Aorta (tissue), 5 donors: ENCODE measurements at regions not wholly inside any gene's neighbourhood (a gene's known extent, or its start where the extent isn't known, plus 50 kb on each side); places are given as distances from the start of the nearest gene placed in this dataset.

Source experiments
- ATAC-seq: fragments of 200-7000 bp; cut with Tn5 transposase; one replicate; pipeline ENCODE4 v1.9.1; 2022; ENCODE audit warnings: moderate library complexity; ENCODE audit not compliant: low FRiP score
- DNase-seq, 2 donors: peaks; one replicate each; pipeline ENCODE4 v3.0.0-alpha.2; 2020
- H3K27ac ChIP-seq, 2 donors: one replicate each; pipeline ENCODE4 v1.5.1; 2013; ENCODE audit warnings: low read length in 2 of 2, mild to moderate bottlenecking in 2 of 2, moderate library complexity in 2 of 2, control low read depth in 1 of 2, inconsistent platforms in 1 of 2, low read depth in 1 of 2
- H3K27me3 ChIP-seq, 2 donors: one replicate each; pipeline ENCODE4 v1.6.1; 2013; ENCODE audit warnings: control low read depth in 1 of 2, low read length in 1 of 2, mild to moderate bottlenecking in 1 of 2, moderate library complexity in 1 of 2; ENCODE audit not compliant: insufficient read depth in 2 of 2, control insufficient read depth in 1 of 2
- H3K36me3 ChIP-seq, 2 donors: one replicate each; pipeline ENCODE4 v1.6.1; 2013; ENCODE audit warnings: control low read depth in 1 of 2, low read length in 1 of 2, mild to moderate bottlenecking in 1 of 2; ENCODE audit not compliant: insufficient read depth in 2 of 2, control insufficient read depth in 1 of 2
- H3K4me1 ChIP-seq, 2 donors: one replicate each; pipeline ENCODE4 v1.6.1; 2013; ENCODE audit warnings: low read length in 2 of 2, control low read depth in 1 of 2, mild to moderate bottlenecking in 1 of 2, moderate library complexity in 1 of 2; ENCODE audit not compliant: insufficient read depth in 2 of 2, control insufficient read depth in 1 of 2
- H3K4me3 ChIP-seq, 2 donors: one replicate each; pipeline ENCODE4 v1.5.1; 2013; ENCODE audit warnings: low read length in 2 of 2, control low read depth in 1 of 2, mild to moderate bottlenecking in 1 of 2
- H3K9me3 ChIP-seq: one replicate; pipeline ENCODE4 v1.6.1; 2013; ENCODE audit warnings: mild to moderate bottlenecking, low read length; ENCODE audit not compliant: control insufficient read depth
- WGBS, 2 donors: extraction: QIAGEN DNeasy Blood & Tissue Kit; methylation state at CpG; one replicate each; pipeline ENCODE4 v1.1.7; 2013; 5-methylcytosine and 5-hydroxymethylcytosine counted together
- intact Hi-C, 2 donors: fragments of 100-400 bp; cut with DNase I; formaldehyde crosslinking; loops; one replicate each; pipeline versions ENCODE4 v1.14.2 to v1.15.0; 2022
- donor health status: healthy with polysubstance abuse.
- donor health status: Bipolar disorder and iron deficiency.
- donor health status: DM: no; HTN: no; CAD: no.
- donor health status: DM: no; HTN: no; CAD: no.
- donor health status: DM: yes; HTN: yes; CAD: no.

DNA sequence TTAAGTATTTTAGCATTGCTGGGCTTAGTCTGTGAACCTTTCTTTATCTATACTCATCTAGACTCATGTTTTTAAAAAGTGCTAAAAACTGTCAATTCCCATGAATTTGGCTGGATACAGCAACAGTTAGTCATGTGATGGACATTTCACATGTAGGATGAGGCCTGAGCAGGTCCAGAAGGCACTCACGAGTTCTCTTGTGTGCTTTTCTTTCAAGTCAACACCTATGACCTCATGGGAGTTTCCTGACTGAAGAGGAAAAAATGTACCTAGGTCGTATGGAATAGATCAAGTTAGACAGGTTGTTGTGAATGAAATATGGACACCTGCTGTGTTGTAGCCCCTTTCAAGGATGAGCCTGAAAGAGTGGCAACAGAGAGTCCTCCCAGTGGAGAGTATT, 394.2 kb downstream of the DUSP10 start:
- no peak overlapping the region for H3K27ac ChIP-seq
- no peak overlapping the region for H3K4me3 ChIP-seq
- ATAC-seq (no peak), DNase-seq (no peak)
- H3K27me3 ChIP-seq: no peaks in the 10 kb centered on the region
- H3K9me3 ChIP-seq: no peaks in the 10 kb centered on the region
- intact Hi-C loops: no loop called here
- H3K36me3 ChIP-seq: no peaks in the 10 kb centered on the region
- H3K4me1 ChIP-seq: no peaks in the 10 kb centered on the region
- WGBS, 2 donors: 42 to 64% methylated on average over 2 of the region's 2 CpGs

DNA sequence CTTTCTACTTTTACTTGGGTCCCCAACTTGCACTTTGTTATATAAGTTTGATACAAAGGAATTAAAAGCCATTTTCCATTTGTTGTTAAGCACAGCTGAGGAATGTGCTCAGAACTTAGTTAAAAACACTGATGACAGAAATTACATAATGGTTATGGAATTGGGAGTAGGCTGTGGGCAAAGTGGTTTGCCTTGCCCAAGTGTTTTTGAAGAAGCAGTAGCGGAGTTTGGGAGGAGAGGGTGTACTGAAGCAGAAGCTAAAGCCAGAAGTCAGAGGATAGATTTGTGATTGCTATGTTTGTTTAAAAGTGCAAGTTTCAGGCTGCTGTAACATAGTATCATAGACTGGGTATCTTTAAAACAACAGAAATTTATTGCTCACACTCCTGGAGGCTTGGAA, 391.8 kb downstream of the DUSP10 start:
- 68 to 76% methylated on average over 1 of the region's 1 CpG for WGBS, 2 donors
- DNase-seq (no peak), ATAC-seq (no peak)
- Histone ChIP-seq H3K4me3 (no peak overlapping the region), H3K9me3 (no peaks in the 10 kb centered on the region), H3K27me3 (no peaks in the 10 kb centered on the region), H3K36me3 (no peaks in the 10 kb centered on the region), H3K4me1 (no peaks in the 10 kb centered on the region), H3K27ac (no peak overlapping the region)
- intact Hi-C loops: no loop called here

DNA sequence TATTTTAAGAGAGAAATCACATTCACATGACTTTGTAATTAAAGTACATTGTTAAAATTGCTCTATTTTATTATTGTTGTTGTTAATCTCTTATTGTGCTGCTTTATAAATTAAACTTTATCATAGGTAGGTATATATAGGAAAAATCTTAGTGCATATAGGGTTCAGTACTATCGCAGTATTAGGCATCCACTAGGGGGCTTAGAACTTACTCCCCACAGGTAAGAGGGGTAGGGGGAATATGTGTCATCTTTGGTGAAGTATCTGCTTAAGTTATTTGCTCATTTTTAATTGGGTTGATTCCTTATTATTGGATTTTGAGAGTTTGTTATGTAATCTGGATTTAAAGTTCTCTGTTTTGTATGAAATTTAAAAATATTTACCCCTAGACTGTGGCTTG, 385.2 kb downstream of the DUSP10 start:
- H3K4me3 ChIP-seq: no peak overlapping the region
- no peak for DNase-seq
- H3K4me1 ChIP-seq: no peaks in the 10 kb centered on the region
- intact Hi-C loops: no loop called here
- no peaks in the 10 kb centered on the region for H3K27me3 ChIP-seq
- no peaks in the 10 kb centered on the region for H3K36me3 ChIP-seq
- 83 to 95% methylated on average over 1 of the region's 1 CpG for WGBS, 2 donors
- H3K9me3 ChIP-seq: no peaks in the 10 kb centered on the region
- no peak for ATAC-seq
- no peak overlapping the region for H3K27ac ChIP-seq

DNA sequence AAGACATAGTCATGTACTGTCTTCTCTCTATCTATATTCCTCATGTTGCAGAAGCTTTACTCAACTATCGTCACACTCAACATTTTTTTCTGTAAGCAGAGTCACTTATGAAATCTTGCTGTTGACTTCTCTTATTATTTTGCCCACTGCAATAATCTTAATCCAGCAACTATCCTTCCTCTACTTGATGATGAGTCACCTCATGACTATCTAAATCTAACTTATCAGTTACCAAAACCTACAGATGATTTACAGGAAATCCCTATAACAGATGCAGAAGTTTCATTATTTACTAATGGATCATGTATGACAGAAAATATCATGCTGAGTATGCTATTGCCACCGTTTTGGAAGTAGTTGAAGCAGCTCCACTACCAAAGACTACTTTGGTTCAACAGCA, 378.9 kb downstream of the DUSP10 start:
- WGBS, 2 donors: 78 to 82% methylated on average over 2 of the region's 2 CpGs
- Histone ChIP-seq H3K36me3 (no peaks in the 10 kb centered on the region), H3K4me1 (no peaks in the 10 kb centered on the region), H3K27ac (no peak overlapping the region), H3K9me3 (no peaks in the 10 kb centered on the region), H3K27me3 (no peaks in the 10 kb centered on the region), H3K4me3 (no peak overlapping the region)
- intact Hi-C loops: no loop called here
- no peak for DNase-seq
- ATAC-seq: no peak

DNA sequence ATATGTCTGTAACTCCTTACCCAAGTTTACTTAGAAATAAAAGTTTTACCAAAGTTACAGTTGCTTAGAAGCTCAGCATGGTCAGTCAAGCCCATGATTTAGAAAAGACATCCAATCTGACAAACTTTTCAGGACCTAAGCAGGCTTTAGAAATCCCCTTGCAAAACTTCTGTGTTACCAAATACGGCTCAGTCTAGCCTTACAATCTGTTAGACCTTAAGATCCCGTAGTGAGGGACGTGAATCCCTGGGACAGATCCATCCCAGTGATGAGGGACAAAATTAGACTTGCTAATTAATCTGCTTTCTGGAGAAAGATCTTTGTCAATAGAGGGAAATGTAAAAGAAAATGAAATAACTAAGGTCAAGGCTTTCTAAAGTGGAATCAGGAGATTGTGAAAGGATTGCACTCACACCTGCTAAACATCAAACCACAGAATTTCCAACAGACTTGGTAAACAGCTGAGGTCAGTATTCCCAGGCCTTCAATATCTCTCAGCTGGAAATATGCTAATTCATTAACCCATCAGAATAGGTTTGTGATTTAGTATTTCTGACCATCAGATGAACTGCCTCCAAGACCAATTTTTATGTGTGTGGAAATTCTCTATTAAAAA, 375.3 kb downstream of the DUSP10 start:
- H3K27ac ChIP-seq: no peak overlapping the region
- no peaks in the 10 kb centered on the region for H3K4me1 ChIP-seq
- H3K4me3 ChIP-seq: no peak overlapping the region
- intact Hi-C loops: no loop called here
- 58 to 71% methylated on average over 3 of the region's 3 CpGs for WGBS, 2 donors
- DNase-seq: no peak
- no peaks in the 10 kb centered on the region for H3K36me3 ChIP-seq
- no peak for ATAC-seq
- H3K27me3 ChIP-seq: no peaks in the 10 kb centered on the region
- no peaks in the 10 kb centered on the region for H3K9me3 ChIP-seq

DNA sequence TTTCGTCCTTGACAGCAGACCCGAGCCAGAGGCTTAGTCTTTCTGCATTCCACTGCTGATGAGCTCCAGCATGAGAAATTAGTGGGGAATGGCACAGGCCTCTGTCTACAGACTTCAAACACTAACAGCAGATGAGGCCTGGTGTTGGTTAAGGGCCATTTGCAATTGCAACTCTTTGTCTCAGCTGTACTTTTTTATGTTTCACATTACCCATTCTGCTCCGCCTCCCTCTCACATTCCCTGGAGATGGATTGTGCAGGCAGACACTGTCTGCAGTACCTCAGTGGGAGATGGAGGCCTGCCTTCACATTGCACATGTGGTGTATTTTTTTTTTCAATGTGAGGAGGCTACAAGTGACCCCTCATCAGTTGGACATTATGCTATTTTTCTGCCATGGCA, 370.2 kb downstream of the DUSP10 start:
- intact Hi-C loops: no loop called here
- H3K4me3 ChIP-seq: no peak overlapping the region
- H3K36me3 ChIP-seq: no peaks in the 10 kb centered on the region
- H3K4me1 ChIP-seq: no peaks in the 10 kb centered on the region
- no peak overlapping the region for H3K27ac ChIP-seq
- DNase-seq (no peak), ATAC-seq (no peak)
- 75 to 78% methylated on average over 3 of the region's 3 CpGs for WGBS, 2 donors
- no peaks in the 10 kb centered on the region for H3K9me3 ChIP-seq
- H3K27me3 ChIP-seq: no peaks in the 10 kb centered on the region

DNA sequence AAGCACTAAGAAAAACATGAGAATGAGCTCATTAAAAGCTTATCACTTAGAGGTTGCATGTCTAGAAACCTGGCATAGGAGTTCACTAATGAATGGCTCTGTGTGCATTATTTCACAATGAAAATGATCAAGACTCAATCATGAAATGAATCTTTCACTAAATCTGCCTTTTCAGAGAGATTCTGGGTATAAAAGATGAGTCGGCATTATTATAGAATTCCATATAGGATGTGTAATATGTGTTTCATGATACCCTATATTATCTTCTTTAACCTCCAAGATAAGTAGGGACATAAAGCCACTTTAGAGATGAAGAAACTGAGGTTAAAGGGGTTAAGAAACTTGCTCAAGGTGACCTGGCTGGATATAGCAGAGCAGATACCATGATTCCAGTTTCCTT, 368.1 kb downstream of the DUSP10 start:
- Histone ChIP-seq H3K9me3 (no peaks in the 10 kb centered on the region), H3K27ac (no peak overlapping the region), H3K4me3 (no peak overlapping the region), H3K36me3 (no peaks in the 10 kb centered on the region), H3K27me3 (no peaks in the 10 kb centered on the region), H3K4me1 (no peaks in the 10 kb centered on the region)
- ATAC-seq: no peak
- intact Hi-C loops: no loop called here
- 91 to 96% methylated on average over 1 of the region's 1 CpG for WGBS, 2 donors
- DNase-seq: no peak

DNA sequence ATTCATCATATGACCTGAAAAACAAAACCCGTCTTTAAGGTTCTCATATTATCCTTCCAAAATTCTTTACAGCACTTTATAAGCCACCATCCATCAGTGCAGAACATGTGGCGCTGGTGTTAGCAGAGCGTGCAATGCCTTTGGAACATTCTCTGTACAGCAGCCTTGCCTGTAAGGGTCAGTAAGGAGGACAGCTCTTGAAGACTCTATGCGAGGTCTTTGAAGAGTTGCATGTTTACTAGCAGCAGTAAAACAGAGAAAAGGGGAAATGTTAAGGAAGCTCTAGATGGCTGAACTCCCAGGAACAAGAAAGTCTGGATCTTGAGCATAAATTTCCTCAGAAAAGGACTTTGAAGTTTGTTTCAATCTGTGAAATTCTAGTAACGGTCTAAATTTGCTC, 365.6 kb downstream of the DUSP10 start:
- WGBS, 2 donors: 70 to 80% methylated on average over 5 of the region's 5 CpGs
- Histone ChIP-seq H3K4me3 (no peak overlapping the region), H3K36me3 (no peaks in the 10 kb centered on the region), H3K27ac (no peak overlapping the region), H3K9me3 (no peaks in the 10 kb centered on the region), H3K27me3 (no peaks in the 10 kb centered on the region), H3K4me1 (no peaks in the 10 kb centered on the region)
- intact Hi-C loops: no loop called here
- DNase-seq: no peak
- no peak for ATAC-seq

DNA sequence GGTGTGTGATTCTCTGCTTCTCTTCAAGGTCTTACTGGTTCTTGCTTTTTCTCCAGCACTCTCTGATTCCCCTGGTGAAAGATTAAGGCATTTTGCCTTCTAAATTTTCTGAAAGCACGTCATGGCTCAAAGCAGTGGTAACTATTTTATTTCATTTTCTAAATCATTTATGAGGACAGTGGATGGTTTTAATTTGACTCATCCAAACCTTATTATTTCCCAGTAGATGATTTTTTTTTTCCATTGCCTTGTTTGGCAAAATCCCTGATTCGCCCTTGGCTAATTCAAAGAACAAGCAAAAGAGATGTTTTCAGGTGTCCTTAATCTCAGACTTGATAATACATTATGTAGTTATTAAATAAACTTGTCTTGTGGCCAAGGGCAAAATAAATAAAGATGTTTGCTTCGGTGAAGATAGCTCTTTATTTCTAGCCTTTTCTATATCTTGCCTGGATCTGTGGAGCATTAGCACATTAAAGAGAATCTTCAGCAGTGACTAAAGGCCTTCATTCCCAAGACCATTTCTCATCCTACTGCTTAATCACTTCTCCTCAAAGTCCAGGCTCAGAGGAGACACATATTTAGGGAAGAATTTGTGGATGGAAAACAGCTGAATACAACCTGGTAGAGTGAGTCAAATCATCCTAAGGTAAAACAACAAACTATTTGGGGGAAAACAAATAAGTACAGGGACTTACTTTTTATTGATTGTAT, 359.8 kb downstream of the DUSP10 start:
- DNase-seq: no peak
- no peak overlapping the region for H3K4me3 ChIP-seq
- intact Hi-C loops: no loop called here
- no peaks in the 10 kb centered on the region for H3K4me1 ChIP-seq
- no peaks in the 10 kb centered on the region for H3K9me3 ChIP-seq
- 82 to 83% methylated on average over 3 of the region's 3 CpGs for WGBS, 2 donors
- no peaks in the 10 kb centered on the region for H3K27me3 ChIP-seq
- H3K27ac ChIP-seq: no peak overlapping the region
- no peaks in the 10 kb centered on the region for H3K36me3 ChIP-seq
- no peak for ATAC-seq
